GM23338 (cell line): ENCODE measurements at regions not wholly inside any gene's neighbourhood (a gene's known extent, or its start where the extent isn't known, plus 50 kb on each side); places are given as distances from the start of the nearest gene placed in this dataset.

Experiments used
- ATAC-seq: fragments of 200-7000 bp; cut with Tn5 transposase; 3 replicates; pipeline ENCODE4 v1.9.1; 2020
- DNase-seq: peaks from one replicate; pipeline ENCODE4 v3.0.0-alpha.2; 2015; ENCODE audit warnings: low spot score
- H2AFZ ChIP-seq: fragments of 200-600 bp; sonication (generic); 2 replicates; pipeline ENCODE4 v1.8.0; 2016; ENCODE audit warnings: antibody characterized with exemption, mild to moderate bottlenecking, moderate library complexity
- H3F3A ChIP-seq: fragments of 200-600 bp; sonication (generic); replicated peaks from 2 replicates; pipeline ENCODE4 v1.8.0; 2017; ENCODE audit warnings: antibody characterized with exemption, mixed run types, low read depth
- H3K27ac ChIP-seq: fragments of 200-600 bp; sonication (generic); 2 replicates; pipeline ENCODE4 v1.6.1; 2016; ENCODE audit warnings: low read depth
- H3K27me3 ChIP-seq: fragments of 200-600 bp; sonication (generic); 2 replicates; pipeline ENCODE4 v1.8.0; 2016; ENCODE audit warnings: mild to moderate bottlenecking, mixed run types, moderate library complexity; ENCODE audit not compliant: insufficient read depth
- H3K36me3 ChIP-seq: fragments of 200-600 bp; sonication (generic); 2 replicates; pipeline ENCODE4 v1.8.0; 2016; ENCODE audit warnings: mild to moderate bottlenecking; ENCODE audit not compliant: insufficient read depth
- H3K4me1 ChIP-seq: fragments of 200-600 bp; sonication (generic); 2 replicates; pipeline ENCODE4 v1.8.0; 2016; ENCODE audit warnings: mild to moderate bottlenecking, moderate library complexity; ENCODE audit not compliant: insufficient read depth
- H3K4me2 ChIP-seq: fragments of 200-600 bp; sonication (generic); 2 replicates; pipeline ENCODE4 v1.7.1; 2017; ENCODE audit warnings: mixed run types
- H3K4me3 ChIP-seq: fragments of 200-600 bp; sonication (generic); 2 replicates; pipeline ENCODE4 v1.6.1; 2016; ENCODE audit warnings: mixed run types
- H3K79me2 ChIP-seq: fragments of 200-600 bp; sonication (generic); replicated peaks from 2 replicates; pipeline ENCODE4 v1.8.0; 2017; ENCODE audit warnings: mild to moderate bottlenecking; ENCODE audit not compliant: insufficient read depth
- H3K9me2 ChIP-seq: fragments of 200-600 bp; sonication (generic); 2 replicates; pipeline ENCODE4 v1.8.0; 2017; ENCODE audit not compliant: insufficient read depth
- H4K20me1 ChIP-seq: fragments of 200-600 bp; sonication (generic); replicated peaks from 2 replicates; pipeline ENCODE4 v1.8.0; 2017; ENCODE audit warnings: mild to moderate bottlenecking; ENCODE audit not compliant: insufficient read depth
- H3K27ac Mint-ChIP-seq: 2 replicates; pipeline ENCODE4 v1.8.0; 2020; ENCODE audit warnings: inconsistent platforms, mild to moderate bottlenecking, moderate library complexity, mixed read lengths
- H3K27me3 Mint-ChIP-seq: 3 replicates; pipeline ENCODE4 v1.8.0; 2022; ENCODE audit warnings: low read depth, mild to moderate bottlenecking, moderate library complexity, mixed read lengths, inconsistent platforms; ENCODE audit not compliant: insufficient read depth, poor library complexity
- H3K36me3 Mint-ChIP-seq: 3 replicates; pipeline ENCODE4 v1.8.0; 2021; ENCODE audit warnings: low read depth, mild to moderate bottlenecking, inconsistent platforms, moderate library complexity, mixed read lengths
- H3K4me1 Mint-ChIP-seq: 3 replicates; pipeline ENCODE4 v1.8.0; 2020; ENCODE audit warnings: mild to moderate bottlenecking, inconsistent platforms, mixed read lengths
- H3K4me3 Mint-ChIP-seq: 3 replicates; pipeline ENCODE4 v1.8.0; 2021; ENCODE audit warnings: moderate library complexity, mild to moderate bottlenecking, inconsistent platforms, mixed read lengths
- H3K9me3 Mint-ChIP-seq: 3 replicates; pipeline ENCODE4 v1.8.0; 2020; ENCODE audit warnings: moderate library complexity, mild to moderate bottlenecking, inconsistent platforms, mixed read lengths
- CREB1 ChIP-seq: fragments of 250-450 bp; sonication (Bioruptor Pico); IDR thresholded peaks from 2 replicates; pipeline ENCODE4 v1.5.0; 2020; ENCODE audit warnings: low read depth, mild to moderate bottlenecking, moderate library complexity
- JUNB ChIP-seq: IDR thresholded peaks from one replicate; pipeline ENCODE4 v1.6.1; 2016; ENCODE audit warnings: antibody characterized with exemption; ENCODE audit not compliant: unreplicated experiment
- NANOG ChIP-seq: IDR thresholded peaks from 2 replicates; pipeline ENCODE4 v1.6.1; 2016; ENCODE audit warnings: antibody characterized with exemption, borderline replicate concordance
- POLR2AphosphoS5 ChIP-seq: IDR thresholded peaks from 2 replicates; pipeline ENCODE4 v1.6.1; 2016; ENCODE audit warnings: antibody characterized with exemption, low read depth
- TF ChIP-seq, protein P1 (sequence below): fragments of 250-450 bp; sonication (Bioruptor Pico); IDR thresholded peaks from 2 replicates; pipeline ENCODE4 v1.5.0; 2020; ENCODE audit warnings: mild to moderate bottlenecking, moderate library complexity
- TF ChIP-seq, protein P2 (sequence below), 2 experiments: fragments of 200-600 bp in 1 of 2; sonication (generic) in 1 of 2; conservative IDR thresholded peaks; 2 replicates each; pipeline versions ENCODE4 v1.5.1 to v1.6.1; 2016 to 2017; ENCODE audit warnings: antibody characterized with exemption in 2 of 2, low read depth in 2 of 2, mild to moderate bottlenecking in 2 of 2, moderate library complexity in 1 of 2

DNA sequence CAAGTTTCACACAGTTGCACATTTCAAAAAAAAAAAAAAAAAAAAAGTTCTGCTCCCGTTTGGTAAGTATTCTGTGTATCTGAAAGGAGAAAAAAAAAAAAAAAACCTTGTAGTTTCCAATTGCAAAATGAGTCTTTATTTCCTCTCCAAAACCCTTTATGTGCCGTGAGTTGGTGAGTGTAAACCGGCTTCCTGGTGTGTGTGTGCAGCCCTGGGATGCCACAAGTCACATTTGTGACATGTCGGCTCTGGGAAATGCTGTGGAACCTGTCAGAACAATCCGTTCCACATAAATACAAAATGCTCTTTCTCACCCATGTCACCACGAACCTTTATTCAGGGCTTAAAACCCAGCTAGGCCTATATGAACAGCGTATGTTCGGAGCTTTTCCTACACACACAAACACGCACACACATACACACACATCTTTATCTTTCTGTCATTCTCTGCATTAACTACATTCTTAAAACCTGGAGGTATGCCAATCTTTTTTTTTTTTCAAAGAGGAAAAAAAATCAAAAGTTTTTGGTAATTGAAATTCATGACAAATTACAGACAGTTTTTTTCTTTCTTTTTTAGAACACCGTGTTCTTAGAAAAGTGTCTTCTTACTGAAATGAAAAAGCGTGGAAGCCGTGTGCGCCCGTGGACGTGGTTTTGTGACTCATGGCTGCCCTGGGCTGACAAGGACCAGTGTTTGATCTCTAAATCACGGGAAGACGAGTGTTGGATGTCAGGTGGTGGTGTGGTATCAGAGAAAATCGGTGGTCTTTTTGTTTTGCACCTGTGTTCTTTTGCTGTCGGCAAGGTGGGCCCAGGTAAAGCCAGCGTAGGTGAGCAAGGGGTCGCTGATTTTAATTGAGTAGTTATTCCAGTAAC, 612.0 kb downstream of the VRK1 start:
- H3K36me3 ChIP-seq = no peaks in the 10 kb centered on the region
- H4K20me1 ChIP-seq = no peaks in the 10 kb centered on the region
- H3K4me3 ChIP-seq = no peak overlapping the region
- no peak for ATAC-seq
- H3K27ac ChIP-seq = no peak overlapping the region
- no peak overlapping the region for H2AFZ ChIP-seq
- no peaks in the 10 kb centered on the region for H3K9me2 ChIP-seq
- no peaks in the 10 kb centered on the region for H3K79me2 ChIP-seq
- H3K27me3 Mint-ChIP-seq = peaks cover 2% of the 10 kb centered on the region
- H3K4me1 Mint-ChIP-seq = peaks cover 25% of the 10 kb centered on the region; the same call in 2 of the 3 replicates
- no peaks in the 10 kb centered on the region for H3K9me3 Mint-ChIP-seq
- H3K27me3 ChIP-seq = peaks cover 18% of the 10 kb centered on the region; the same call in 1 of the 2 replicates
- DNase-seq = no peak
- H3K4me3 Mint-ChIP-seq = no peak overlapping the region
- no peak overlapping the region for H3K4me2 ChIP-seq
- TF ChIP-seq POLR2AphosphoS5 = no peak
- TF ChIP-seq CREB1 (CRISPR knock-in tag) = no peak
- peaks cover 51% of the 10 kb centered on the region for H3K4me1 ChIP-seq
- no peaks in the 10 kb centered on the region for H3K36me3 Mint-ChIP-seq
- H3K27ac Mint-ChIP-seq = no peak overlapping the region
- H3F3A ChIP-seq = 0 out of 2 replicates have a peak, but pooled peaks cover 5% of the 10 kb centered on the region

DNA sequence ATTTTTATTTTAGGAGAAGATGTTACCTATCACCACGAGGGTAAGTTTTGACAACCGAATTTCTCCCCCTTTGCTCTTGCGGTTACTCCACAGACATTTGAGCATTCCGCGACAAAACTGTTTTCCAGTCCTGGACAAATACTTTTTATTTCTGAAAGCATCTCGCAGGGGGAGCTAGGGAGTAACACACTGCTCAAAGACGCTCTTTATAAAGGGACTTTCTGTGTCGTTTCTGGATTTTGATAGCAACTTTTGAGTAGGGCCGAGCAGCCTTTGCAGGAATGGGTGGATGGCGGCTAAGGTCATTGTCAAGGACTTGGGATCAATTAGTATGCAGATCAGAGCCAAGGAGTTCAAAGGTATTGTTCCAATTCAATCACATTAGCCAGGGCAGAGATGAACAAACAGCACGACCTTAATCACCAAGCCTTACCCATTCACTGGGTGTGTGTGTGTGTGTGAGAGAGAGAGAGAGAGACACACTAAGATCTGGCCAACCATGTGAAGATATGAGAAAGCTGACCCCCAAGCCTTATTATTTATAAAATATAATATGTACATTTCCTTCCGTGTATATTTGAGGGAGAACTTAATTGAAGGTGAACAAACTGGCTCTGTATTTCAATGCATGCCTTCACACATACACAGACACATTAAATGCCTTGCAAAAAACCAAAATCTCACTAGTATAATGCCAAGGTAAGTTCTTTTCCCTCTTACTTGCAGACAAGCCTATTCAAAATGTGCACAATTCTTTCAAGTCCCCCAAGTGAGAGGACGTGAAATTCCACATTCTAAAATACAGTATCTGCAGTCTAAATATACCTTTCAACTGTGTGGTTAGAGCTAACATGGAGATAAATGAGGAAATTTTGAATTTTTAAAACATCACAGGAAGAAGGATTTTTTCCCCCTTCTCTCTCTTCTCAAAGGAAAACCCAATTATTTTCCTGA, 613.8 kb downstream of the VRK1 start:
- Histone ChIP-seq H3F3A (peaks cover 13% of the 10 kb centered on the region; the same call in 1 of the 2 replicates), H4K20me1 (no peaks in the 10 kb centered on the region), H3K4me1 (peaks cover 68% of the 10 kb centered on the region), H3K79me2 (no peaks in the 10 kb centered on the region), H3K27me3 (peaks cover 18% of the 10 kb centered on the region; the same call in 1 of the 2 replicates), H3K9me2 (no peaks in the 10 kb centered on the region), H3K4me3 (peak overlapping the region; percentile 52), H2AFZ (no peak overlapping the region), H3K27ac (no peak overlapping the region), H3K4me2 (peak overlapping the region; percentile 80), H3K36me3 (no peaks in the 10 kb centered on the region)
- peak; percentile 14; the same call in 2 of the 3 replicates for ATAC-seq
- Mint-ChIP-seq H3K36me3 (no peaks in the 10 kb centered on the region), H3K9me3 (no peaks in the 10 kb centered on the region), H3K4me3 (no peak overlapping the region), H3K27me3 (peaks cover 2% of the 10 kb centered on the region), H3K27ac (no peak overlapping the region), H3K4me1 (peaks cover 42% of the 10 kb centered on the region; the same call in 2 of the 3 replicates)
- DNase-seq = peak; percentile 36
- no peak for TF ChIP-seq NANOG
- no peak for TF ChIP-seq JUNB
- TF ChIP-seq, protein P1, sequence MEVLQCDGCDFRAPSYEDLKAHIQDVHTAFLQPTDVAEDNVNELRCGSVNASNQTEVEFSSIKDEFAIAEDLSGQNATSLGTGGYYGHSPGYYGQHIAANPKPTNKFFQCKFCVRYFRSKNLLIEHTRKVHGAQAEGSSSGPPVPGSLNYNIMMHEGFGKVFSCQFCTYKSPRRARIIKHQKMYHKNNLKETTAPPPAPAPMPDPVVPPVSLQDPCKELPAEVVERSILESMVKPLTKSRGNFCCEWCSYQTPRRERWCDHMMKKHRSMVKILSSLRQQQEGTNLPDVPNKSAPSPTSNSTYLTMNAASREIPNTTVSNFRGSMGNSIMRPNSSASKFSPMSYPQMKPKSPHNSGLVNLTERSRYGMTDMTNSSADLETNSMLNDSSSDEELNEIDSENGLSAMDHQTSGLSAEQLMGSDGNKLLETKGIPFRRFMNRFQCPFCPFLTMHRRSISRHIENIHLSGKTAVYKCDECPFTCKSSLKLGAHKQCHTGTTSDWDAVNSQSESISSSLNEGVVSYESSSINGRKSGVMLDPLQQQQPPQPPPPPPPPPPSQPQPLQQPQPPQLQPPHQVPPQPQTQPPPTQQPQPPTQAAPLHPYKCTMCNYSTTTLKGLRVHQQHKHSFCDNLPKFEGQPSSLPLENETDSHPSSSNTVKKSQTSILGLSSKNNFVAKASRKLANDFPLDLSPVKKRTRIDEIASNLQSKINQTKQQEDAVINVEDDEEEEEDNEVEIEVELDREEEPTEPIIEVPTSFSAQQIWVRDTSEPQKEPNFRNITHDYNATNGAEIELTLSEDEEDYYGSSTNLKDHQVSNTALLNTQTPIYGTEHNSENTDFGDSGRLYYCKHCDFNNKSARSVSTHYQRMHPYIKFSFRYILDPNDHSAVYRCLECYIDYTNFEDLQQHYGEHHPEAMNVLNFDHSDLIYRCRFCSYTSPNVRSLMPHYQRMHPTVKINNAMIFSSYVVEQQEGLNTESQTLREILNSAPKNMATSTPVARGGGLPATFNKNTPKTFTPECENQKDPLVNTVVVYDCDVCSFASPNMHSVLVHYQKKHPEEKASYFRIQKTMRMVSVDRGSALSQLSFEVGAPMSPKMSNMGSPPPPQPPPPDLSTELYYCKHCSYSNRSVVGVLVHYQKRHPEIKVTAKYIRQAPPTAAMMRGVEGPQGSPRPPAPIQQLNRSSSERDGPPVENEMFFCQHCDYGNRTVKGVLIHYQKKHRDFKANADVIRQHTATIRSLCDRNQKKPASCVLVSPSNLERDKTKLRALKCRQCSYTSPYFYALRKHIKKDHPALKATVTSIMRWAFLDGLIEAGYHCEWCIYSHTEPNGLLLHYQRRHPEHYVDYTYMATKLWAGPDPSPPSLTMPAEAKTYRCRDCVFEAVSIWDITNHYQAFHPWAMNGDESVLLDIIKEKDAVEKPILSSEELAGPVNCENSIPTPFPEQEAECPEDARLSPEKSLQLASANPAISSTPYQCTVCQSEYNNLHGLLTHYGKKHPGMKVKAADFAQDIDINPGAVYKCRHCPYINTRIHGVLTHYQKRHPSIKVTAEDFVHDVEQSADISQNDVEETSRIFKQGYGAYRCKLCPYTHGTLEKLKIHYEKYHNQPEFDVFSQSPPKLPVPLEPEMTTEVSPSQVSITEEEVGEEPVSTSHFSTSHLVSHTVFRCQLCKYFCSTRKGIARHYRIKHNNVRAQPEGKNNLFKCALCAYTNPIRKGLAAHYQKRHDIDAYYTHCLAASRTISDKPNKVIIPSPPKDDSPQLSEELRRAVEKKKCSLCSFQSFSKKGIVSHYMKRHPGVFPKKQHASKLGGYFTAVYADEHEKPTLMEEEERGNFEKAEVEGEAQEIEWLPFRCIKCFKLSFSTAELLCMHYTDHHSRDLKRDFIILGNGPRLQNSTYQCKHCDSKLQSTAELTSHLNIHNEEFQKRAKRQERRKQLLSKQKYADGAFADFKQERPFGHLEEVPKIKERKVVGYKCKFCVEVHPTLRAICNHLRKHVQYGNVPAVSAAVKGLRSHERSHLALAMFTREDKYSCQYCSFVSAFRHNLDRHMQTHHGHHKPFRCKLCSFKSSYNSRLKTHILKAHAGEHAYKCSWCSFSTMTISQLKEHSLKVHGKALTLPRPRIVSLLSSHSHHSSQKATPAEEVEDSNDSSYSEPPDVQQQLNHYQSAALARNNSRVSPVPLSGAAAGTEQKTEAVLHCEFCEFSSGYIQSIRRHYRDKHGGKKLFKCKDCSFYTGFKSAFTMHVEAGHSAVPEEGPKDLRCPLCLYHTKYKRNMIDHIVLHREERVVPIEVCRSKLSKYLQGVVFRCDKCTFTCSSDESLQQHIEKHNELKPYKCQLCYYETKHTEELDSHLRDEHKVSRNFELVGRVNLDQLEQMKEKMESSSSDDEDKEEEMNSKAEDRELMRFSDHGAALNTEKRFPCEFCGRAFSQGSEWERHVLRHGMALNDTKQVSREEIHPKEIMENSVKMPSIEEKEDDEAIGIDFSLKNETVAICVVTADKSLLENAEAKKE (CRISPR knock-in tag) = no peak
- TF ChIP-seq, protein P2, sequence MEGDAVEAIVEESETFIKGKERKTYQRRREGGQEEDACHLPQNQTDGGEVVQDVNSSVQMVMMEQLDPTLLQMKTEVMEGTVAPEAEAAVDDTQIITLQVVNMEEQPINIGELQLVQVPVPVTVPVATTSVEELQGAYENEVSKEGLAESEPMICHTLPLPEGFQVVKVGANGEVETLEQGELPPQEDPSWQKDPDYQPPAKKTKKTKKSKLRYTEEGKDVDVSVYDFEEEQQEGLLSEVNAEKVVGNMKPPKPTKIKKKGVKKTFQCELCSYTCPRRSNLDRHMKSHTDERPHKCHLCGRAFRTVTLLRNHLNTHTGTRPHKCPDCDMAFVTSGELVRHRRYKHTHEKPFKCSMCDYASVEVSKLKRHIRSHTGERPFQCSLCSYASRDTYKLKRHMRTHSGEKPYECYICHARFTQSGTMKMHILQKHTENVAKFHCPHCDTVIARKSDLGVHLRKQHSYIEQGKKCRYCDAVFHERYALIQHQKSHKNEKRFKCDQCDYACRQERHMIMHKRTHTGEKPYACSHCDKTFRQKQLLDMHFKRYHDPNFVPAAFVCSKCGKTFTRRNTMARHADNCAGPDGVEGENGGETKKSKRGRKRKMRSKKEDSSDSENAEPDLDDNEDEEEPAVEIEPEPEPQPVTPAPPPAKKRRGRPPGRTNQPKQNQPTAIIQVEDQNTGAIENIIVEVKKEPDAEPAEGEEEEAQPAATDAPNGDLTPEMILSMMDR (conservative IDR thresholded peaks at IDR 0.05; ENCODE audit: low read depth in 2 of 2) = 0 out of 4 replicates have a peak, but pooled peaks of 1 of the 2 experiments have one; percentile 14
